ENCODE measurements at regions not wholly inside any gene's neighbourhood (a gene's known extent, or its start where the extent isn't known, plus 50 kb on each side); places are given as distances from the start of the nearest gene placed in this dataset.

- no peak for DNase-seq
Measured at GRCh38 chr13:76038920-76039716, 403.0 kb downstream of the LMO7 start.

- DNase-seq: no peak
Measured at GRCh38 chr13:76036176-76036575, 400.0 kb downstream of the LMO7 start.

GRCh38 chr13:76035711-76036110 lies 399.6 kb downstream of the LMO7 start:
- no peak for DNase-seq

- DNase-seq: no peak
Measured at GRCh38 chr13:76029706-76030105, 393.6 kb downstream of the LMO7 start.

GRCh38 chr13:76029088-76029487 lies 393.0 kb downstream of the LMO7 start:
- DNase-seq: no peak

- DNase-seq: no peak
Measured at GRCh38 chr13:76027131-76027530, 391.0 kb downstream of the LMO7 start.

GRCh38 chr13:76025392-76025791 lies 389.3 kb downstream of the LMO7 start:
- DNase-seq: no peak

- no peak for DNase-seq
Measured at GRCh38 chr13:76024151-76024550, 388.0 kb downstream of the LMO7 start.

GRCh38 chr13:76023652-76024051 lies 387.5 kb downstream of the LMO7 start:
- DNase-seq: no peak

GRCh38 chr13:76020421-76020955 lies 384.4 kb downstream of the LMO7 start:
- peak; percentile 19 for DNase-seq

GRCh38 chr13:76019421-76020044 lies 383.4 kb downstream of the LMO7 start:
- peak; percentile 81 for DNase-seq

GRCh38 chr13:76017861-76018556 lies 381.9 kb downstream of the LMO7 start:
- DNase-seq: no peak

GRCh38 chr13:76016799-76017400 lies 380.8 kb downstream of the LMO7 start:
- peak; percentile 12 for DNase-seq

- no peak for DNase-seq
Measured at GRCh38 chr13:76014406-76015318, 378.5 kb downstream of the LMO7 start.

GRCh38 chr13:76012091-76012721 lies 376.1 kb downstream of the LMO7 start:
- no peak for DNase-seq

GRCh38 chr13:76009267-76009890 lies 373.2 kb downstream of the LMO7 start:
- DNase-seq: no peak

GRCh38 chr13:76004416-76004815 lies 368.3 kb downstream of the LMO7 start:
- DNase-seq: no peak

GRCh38 chr13:76000131-76000530 lies 364.0 kb downstream of the LMO7 start:
- DNase-seq: no peak

GRCh38 chr13:75996582-75996981 lies 360.5 kb downstream of the LMO7 start:
- no peak for DNase-seq

- DNase-seq: no peak
Measured at GRCh38 chr13:75995966-75996365, 359.8 kb downstream of the LMO7 start.

- DNase-seq: no peak
Measured at GRCh38 chr13:75993823-75994222, 357.7 kb downstream of the LMO7 start.

All from midbrain (tissue), 1 donor.